ENCODE measurements at regions not wholly inside any gene's neighbourhood (a gene's known extent, or its start where the extent isn't known, plus 50 kb on each side); places are given as distances from the start of the nearest gene placed in this dataset.

DNA sequence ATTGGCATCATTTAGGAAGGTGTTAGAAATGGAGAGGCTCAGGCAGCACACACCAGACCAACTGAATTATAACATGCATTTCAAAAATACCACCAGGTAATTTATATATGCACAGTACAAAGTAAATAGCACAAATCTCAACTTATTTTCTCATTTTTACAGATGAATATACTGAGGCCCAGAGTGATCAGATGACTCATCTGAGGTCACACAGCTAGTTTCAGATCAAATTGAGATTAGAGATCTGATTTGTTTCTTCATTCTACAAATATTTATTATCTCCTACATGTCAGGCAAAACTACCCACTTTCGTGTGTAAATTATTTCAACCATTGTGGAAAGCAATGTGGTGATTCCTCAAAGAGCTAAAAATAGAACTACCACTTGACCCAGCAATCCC lies 507.1 kb downstream of the TLE4 start (continued):
- TF ChIP-seq POU5F1 (IDR thresholded peaks at IDR 0.05; ENCODE audit: low read depth, low read length) = no peak
- TF ChIP-seq RBBP5 (IDR thresholded peaks at IDR 0.05; ENCODE audit: borderline replicate concordance, low read depth, low read length) = no peak
- no peak for TF ChIP-seq TEAD4 (IDR thresholded peaks at IDR 0.05; ENCODE audit: low read depth, low read length)
- TF ChIP-seq CREB1 (IDR thresholded peaks at IDR 0.05) = no peak
- TF ChIP-seq ASH2L (IDR thresholded peaks at IDR 0.05; ENCODE audit: low read length) = no peak
